Smooth muscle cell (in vitro differentiated cells): ENCODE measurements at regions not wholly inside any gene's neighbourhood (a gene's known extent, or its start where the extent isn't known, plus 50 kb on each side); places are given as distances from the start of the nearest gene placed in this dataset.

ENCODE experiments used
- DNase-seq: peaks from one replicate; lab custom pipeline; 2025; ENCODE audit not compliant: unreplicated experiment; lab: John Stamatoyannopoulos, UW
- H2AFZ ChIP-seq: fragments of 200-600 bp; sonication (generic); 2 replicates; pipeline ENCODE4 v1.6.0; 2016; ENCODE audit warnings: antibody characterized with exemption, low read depth, mild to moderate bottlenecking
- H3F3A ChIP-seq: fragments of 200-600 bp; sonication (generic); 2 replicates; pipeline ENCODE4 v1.6.0; 2017; ENCODE audit warnings: antibody characterized with exemption, low read depth
- H3K27ac ChIP-seq: fragments of 200-600 bp; sonication (generic); 2 replicates; pipeline ENCODE4 v1.5.1; 2016; ENCODE audit warnings: low read depth, mild to moderate bottlenecking
- H3K27me3 ChIP-seq: fragments of 200-600 bp; sonication (generic); 2 replicates; pipeline ENCODE4 v1.6.1; 2016; ENCODE audit warnings: low read depth, mild to moderate bottlenecking
- H3K36me3 ChIP-seq: fragments of 200-600 bp; sonication (generic); 2 replicates; pipeline ENCODE4 v1.5.1; 2016; ENCODE audit warnings: low read depth
- H3K4me1 ChIP-seq: fragments of 200-600 bp; sonication (generic); 2 replicates; pipeline ENCODE4 v1.5.1; 2016; ENCODE audit warnings: low read depth
- H3K4me2 ChIP-seq: fragments of 200-600 bp; sonication (generic); 2 replicates; pipeline ENCODE4 v1.6.0; 2016; ENCODE audit warnings: mild to moderate bottlenecking
- H3K4me3 ChIP-seq: fragments of 200-600 bp; sonication (generic); 2 replicates; pipeline ENCODE4 v1.5.1; 2016; ENCODE audit warnings: mild to moderate bottlenecking
- H3K79me2 ChIP-seq: fragments of 200-600 bp; sonication (generic); 2 replicates; pipeline ENCODE4 v1.6.0; 2016; ENCODE audit warnings: low read depth, mild to moderate bottlenecking
- H3K9ac ChIP-seq: fragments of 200-600 bp; sonication (generic); 2 replicates; pipeline ENCODE4 v1.6.0; 2016; ENCODE audit warnings: low read depth
- H3K9me3 ChIP-seq: fragments of 200-600 bp; sonication (generic); replicated peaks from 2 replicates; pipeline ENCODE4 v1.5.1; 2016; ENCODE audit warnings: low read depth
- H4K20me1 ChIP-seq: fragments of 200-600 bp; sonication (generic); 2 replicates; pipeline ENCODE4 v1.6.0; 2016; ENCODE audit warnings: low read depth
- CTCF ChIP-seq: fragments of 200-600 bp; sonication (generic); IDR thresholded peaks from 2 replicates; pipeline ENCODE4 v1.5.1; 2017; ENCODE audit warnings: borderline replicate concordance, mild to moderate bottlenecking, antibody characterized with exemption; ENCODE audit not compliant: insufficient read depth, poor library complexity, severe bottlenecking
- WGBS: methylation state at CpG from one replicate; pipeline ENCODE4 v1.1.7; 2016; ENCODE audit warnings: low lambda C conversion rate; 5-methylcytosine and 5-hydroxymethylcytosine counted together

- H3K79me2 ChIP-seq = no peaks in the 10 kb centered on the region
- TF ChIP-seq CTCF = no peak
- WGBS = 92% methylated on average over 3 of the region's 3 CpGs
- H3K4me3 ChIP-seq = no peak overlapping the region
- H3K36me3 ChIP-seq = no peaks in the 10 kb centered on the region
- no peak overlapping the region for H3K4me2 ChIP-seq
- H3K4me1 ChIP-seq = peaks cover 4% of the 10 kb centered on the region
- DNase-seq = no peak
- H3K9ac ChIP-seq = no peak overlapping the region
- H3F3A ChIP-seq = no peaks in the 10 kb centered on the region
- no peaks in the 10 kb centered on the region for H4K20me1 ChIP-seq
- H2AFZ ChIP-seq = no peak overlapping the region
- no peaks in the 10 kb centered on the region for H3K27me3 ChIP-seq
- no peak overlapping the region for H3K27ac ChIP-seq
- H3K9me3 ChIP-seq = no peaks in the 10 kb centered on the region
Measured at GRCh38 chr14:96148631-96149030, 56.0 kb upstream of the BDKRB2 start.

- WGBS = 95% methylated on average over 4 of the region's 4 CpGs
- no peak overlapping the region for H2AFZ ChIP-seq
Measured at GRCh38 chr14:96149131-96149530, 55.5 kb upstream of the BDKRB2 start.

DNA sequence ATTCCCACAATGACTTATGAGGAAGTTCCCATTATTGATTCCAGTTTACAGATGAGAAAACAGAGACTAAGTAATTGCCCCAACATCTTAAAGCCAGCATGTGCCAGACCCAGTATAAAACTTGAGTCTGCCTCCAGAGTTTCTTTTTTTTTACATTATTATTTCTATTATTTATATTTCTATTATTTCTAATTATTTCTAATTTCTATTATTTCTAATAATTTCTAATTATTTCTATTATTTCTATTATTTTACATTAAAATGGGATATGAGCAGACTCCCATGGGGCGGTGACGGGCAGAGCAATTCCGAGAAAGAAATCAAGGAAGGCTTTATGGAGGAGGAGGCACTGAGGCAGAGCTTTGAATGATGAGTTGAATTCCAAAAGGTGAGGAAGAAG, 54.4 kb upstream of the BDKRB2 start:
- Histone ChIP-seq H3K4me3 (no peak overlapping the region), H3K9ac (no peak overlapping the region), H3F3A (no peaks in the 10 kb centered on the region), H3K4me1 (peaks cover 4% of the 10 kb centered on the region), H2AFZ (no peak overlapping the region), H3K27ac (no peak overlapping the region), H4K20me1 (no peaks in the 10 kb centered on the region), H3K79me2 (no peaks in the 10 kb centered on the region), H3K4me2 (no peak overlapping the region), H3K36me3 (no peaks in the 10 kb centered on the region), H3K27me3 (no peaks in the 10 kb centered on the region), H3K9me3 (no peaks in the 10 kb centered on the region)
- WGBS = 67% methylated on average over 3 of the region's 3 CpGs
- DNase-seq = no peak
- no peak for TF ChIP-seq CTCF

More at GRCh38 chr14:96149131-96149530, 55.5 kb upstream of the BDKRB2 start:
- Histone ChIP-seq H3K27ac (no peak overlapping the region), H3K79me2 (no peaks in the 10 kb centered on the region), H3K36me3 (no peaks in the 10 kb centered on the region), H3F3A (no peaks in the 10 kb centered on the region), H3K9ac (no peak overlapping the region), H3K27me3 (no peaks in the 10 kb centered on the region), H3K4me1 (peaks cover 4% of the 10 kb centered on the region), H3K9me3 (no peaks in the 10 kb centered on the region), H3K4me2 (no peak overlapping the region), H3K4me3 (no peak overlapping the region), H4K20me1 (no peaks in the 10 kb centered on the region)
- TF ChIP-seq CTCF = no peak
- no peak for DNase-seq

GRCh38 chr14:96151242-96151641, 53.4 kb upstream of the BDKRB2 start:
- no peaks in the 10 kb centered on the region for H3K36me3 ChIP-seq
- H4K20me1 ChIP-seq = no peaks in the 10 kb centered on the region
- no peak overlapping the region for H3K4me3 ChIP-seq
- no peaks in the 10 kb centered on the region for H3K79me2 ChIP-seq
- H3K27me3 ChIP-seq = no peaks in the 10 kb centered on the region
- WGBS = 79% methylated on average over 13 of the region's 13 CpGs
- no peak overlapping the region for H3K27ac ChIP-seq
- TF ChIP-seq CTCF = no peak
- H2AFZ ChIP-seq = no peak overlapping the region
- H3K4me2 ChIP-seq = no peak overlapping the region
- H3F3A ChIP-seq = no peaks in the 10 kb centered on the region
- H3K4me1 ChIP-seq = peaks cover 3% of the 10 kb centered on the region
- H3K9me3 ChIP-seq = no peaks in the 10 kb centered on the region
- H3K9ac ChIP-seq = no peak overlapping the region
- DNase-seq = no peak
